H1 (cell line): ENCODE measurements at regions not wholly inside any gene's neighbourhood (a gene's known extent, or its start where the extent isn't known, plus 50 kb on each side); places are given as distances from the start of the nearest gene placed in this dataset.

ENCODE experiments used
- CTCF ChIA-PET: fragments of 300-600 bp; sonication (Branson Sonifier 250); formaldehyde crosslinking; loops from one replicate; lab custom pipeline; 2021; ENCODE audit not compliant: partially characterized antibody; lab: Charles Lee
- POLR2A ChIA-PET: fragments of 300-600 bp; sonication (Branson Sonifier 250); formaldehyde crosslinking; loops from one replicate; lab custom pipeline; 2021; ENCODE audit warnings: inconsistent platforms; ENCODE audit not compliant: partially characterized antibody; lab: Charles Lee
- DNase-seq, 2 experiments: peaks; one replicate each; pipeline versions ENCODE4 v3.0.0 to v3.0.0-alpha.2; 2010 to 2022; ENCODE audit warnings: low spot score in 2 of 2, low read depth in 1 of 2, mixed read lengths in 1 of 2
- FAIRE-seq: peaks from 2 replicates; lab custom pipeline; 2011; peaks lifted over from hg19 to GRCh38; lab: Jason Lieb, UNC
- H2AFZ ChIP-seq: 2 replicates; pipeline ENCODE4 v1.8.1; 2012; ENCODE audit warnings: low read length, inconsistent platforms
- H2AK5ac ChIP-seq: 2 replicates; pipeline ENCODE4 v1.6.1; 2013; ENCODE audit warnings: low read depth, low read length
- H2BK120ac ChIP-seq: replicated peaks from 2 replicates; pipeline ENCODE3; 2013; ENCODE audit warnings: low read depth, low read length, inconsistent platforms
- H2BK12ac ChIP-seq: 2 replicates; pipeline ENCODE4 v1.6.1; 2013; ENCODE audit warnings: low read depth, low read length
- H2BK15ac ChIP-seq: 2 replicates; pipeline ENCODE4 v1.6.1; 2013; ENCODE audit warnings: low read length
- H2BK20ac ChIP-seq: 2 replicates; pipeline ENCODE4 v1.6.1; 2013; ENCODE audit warnings: low read length
- H2BK5ac ChIP-seq: 2 replicates; pipeline ENCODE4 v1.6.1; 2013; ENCODE audit warnings: low read depth, low read length
- H3K14ac ChIP-seq: 2 replicates; pipeline ENCODE4 v1.6.1; 2013; ENCODE audit warnings: inconsistent platforms; ENCODE audit not compliant: insufficient read length
- H3K18ac ChIP-seq: 2 replicates; pipeline ENCODE4 v1.6.1; 2013; ENCODE audit warnings: low read length; ENCODE audit errors: extremely low read depth
- H3K23ac ChIP-seq: 2 replicates; pipeline ENCODE4 v1.6.1; 2013; ENCODE audit warnings: inconsistent platforms; ENCODE audit not compliant: insufficient read length
- H3K23me2 ChIP-seq: 2 replicates; pipeline ENCODE4 v1.6.1; 2013; ENCODE audit warnings: low read depth, low read length
- H3K27ac ChIP-seq: 2 replicates; pipeline ENCODE4 v1.6.1; 2011; ENCODE audit warnings: low read depth, low read length, inconsistent platforms
- H3K27me3 ChIP-seq, 4 experiments: replicated peaks in 1 of 4; 1 replicate in 1 of 4; 2 replicates in 3 of 4; pipeline versions ENCODE4 v1.6.1 to v1.8.1; 2011 to 2013; ENCODE audit warnings: low read length in 3 of 4, mild to moderate bottlenecking in 3 of 4, inconsistent platforms in 2 of 4, mixed read lengths in 2 of 4, moderate library complexity in 1 of 4; ENCODE audit not compliant: control insufficient read depth in 3 of 4, insufficient read depth in 3 of 4; ENCODE audit errors: extremely low read depth in 1 of 4
- H3K36me3 ChIP-seq, 4 experiments: 2 replicates each; pipeline versions ENCODE4 v1.6.1 to v1.8.1; 2011 to 2013; ENCODE audit warnings: mild to moderate bottlenecking in 4 of 4, low read length in 3 of 4, moderate library complexity in 2 of 4, control low read depth in 1 of 4, inconsistent platforms in 1 of 4; ENCODE audit not compliant: insufficient read depth in 4 of 4, control insufficient read depth in 2 of 4
- H3K4ac ChIP-seq: replicated peaks from 2 replicates; pipeline ENCODE3; 2013; ENCODE audit warnings: low read length, low read depth, mixed read lengths, inconsistent platforms; ENCODE audit not compliant: insufficient read length
- H3K4me1 ChIP-seq, 4 experiments: replicated peaks in 1 of 4; 1 replicate in 1 of 4; 2 replicates in 3 of 4; pipeline versions ENCODE4 v1.6.1 to v1.8.1; 2011 to 2013; ENCODE audit warnings: low read length in 3 of 4, inconsistent platforms in 2 of 4, mixed read lengths in 1 of 4; ENCODE audit not compliant: insufficient read depth in 4 of 4, control insufficient read depth in 3 of 4
- H3K4me2 ChIP-seq, 2 experiments: 2 replicates each; pipeline versions ENCODE4 v1.6.1 to v1.8.1; 2011 to 2013; ENCODE audit warnings: low read depth in 2 of 2, low read length in 2 of 2, control low read depth in 1 of 2, inconsistent platforms in 1 of 2, mild to moderate bottlenecking in 1 of 2; ENCODE audit not compliant: insufficient read depth in 1 of 2
- H3K4me3 ChIP-seq, 4 experiments: fragments of 200-600, 300-600 bp in 1 of 4; sonication (generic), shearing (Covaris generic), sonication (Bioruptor Twin) in 1 of 4; 2 replicates each; pipeline versions ENCODE4 v1.5.1 to v1.8.1; 2011 to 2016; ENCODE audit warnings: low read length in 4 of 4, low read depth in 3 of 4, control low read depth in 2 of 4, inconsistent platforms in 2 of 4, mild to moderate bottlenecking in 2 of 4, mixed read lengths in 1 of 4, moderate library complexity in 1 of 4; ENCODE audit not compliant: insufficient read depth in 2 of 4; ENCODE audit errors: extremely low read depth in 1 of 4
- H3K56ac ChIP-seq: replicated peaks from 2 replicates; pipeline ENCODE3; 2013; ENCODE audit warnings: low read depth, mild to moderate bottlenecking, mixed read lengths, low read length, inconsistent platforms; ENCODE audit not compliant: insufficient read length
- H3K79me1 ChIP-seq: 2 replicates; pipeline ENCODE4 v1.6.1; 2013; ENCODE audit warnings: low read depth, low read length, control low read depth
- H3K79me2 ChIP-seq, 2 experiments: 2 replicates each; pipeline versions ENCODE4 v1.6.1 to v1.8.1; 2012 to 2013; ENCODE audit warnings: low read length in 2 of 2, mild to moderate bottlenecking in 2 of 2, inconsistent platforms in 1 of 2; ENCODE audit not compliant: insufficient read depth in 2 of 2, control insufficient read depth in 1 of 2
- H3K9ac ChIP-seq, 4 experiments: replicated peaks in 1 of 4; 1 replicate in 1 of 4; 2 replicates in 3 of 4; pipeline versions ENCODE4 v1.6.1 to v1.8.1; 2011 to 2013; ENCODE audit warnings: low read depth in 3 of 4, low read length in 3 of 4, control low read depth in 2 of 4, mild to moderate bottlenecking in 2 of 4, moderate library complexity in 2 of 4, inconsistent platforms in 1 of 4; ENCODE audit errors: extremely low read depth in 1 of 4
- H3K9me3 ChIP-seq, 2 experiments: 2 replicates each; pipeline versions ENCODE4 v1.6.1 to v1.8.1; 2012 to 2013; ENCODE audit warnings: mild to moderate bottlenecking in 2 of 2, moderate library complexity in 2 of 2, control low read depth in 1 of 2, inconsistent platforms in 1 of 2, low read depth in 1 of 2, low read length in 1 of 2, mixed read lengths in 1 of 2; ENCODE audit not compliant: insufficient read depth in 2 of 2
- H4K20me1 ChIP-seq, 2 experiments: replicated peaks in 1 of 2; 2 replicates each; pipeline versions ENCODE3 to v1.8.1; 2011 to 2013; ENCODE audit warnings: inconsistent platforms in 2 of 2, low read length in 2 of 2, mild to moderate bottlenecking in 1 of 2; ENCODE audit not compliant: insufficient read depth in 2 of 2, control insufficient read depth in 1 of 2
- H4K5ac ChIP-seq: 2 replicates; pipeline ENCODE4 v1.6.1; 2013; ENCODE audit warnings: low read length, low read depth, mixed read lengths, inconsistent platforms; ENCODE audit not compliant: insufficient read length
- H4K8ac ChIP-seq: 2 replicates; pipeline ENCODE4 v1.8.0; 2013; ENCODE audit warnings: mild to moderate bottlenecking, moderate library complexity, low read length, inconsistent platforms; ENCODE audit not compliant: insufficient read depth; ENCODE audit errors: extremely low read depth
- H4K91ac ChIP-seq: replicated peaks from 2 replicates; pipeline ENCODE3; 2013; ENCODE audit warnings: low read length, mixed read lengths, inconsistent platforms; ENCODE audit not compliant: insufficient read length
- CBX5 ChIP-seq: fragments of 300-800, 300-1000 bp; sonication (generic); IDR thresholded peaks from 2 replicates; pipeline ENCODE4 v1.7.1; 2016; ENCODE audit warnings: antibody characterized with exemption, low read length, low read depth
- CHD2 ChIP-seq: IDR thresholded peaks from 2 replicates; pipeline ENCODE4 v1.6.1; 2012; ENCODE audit warnings: low read length, improper control_type of control experiment
- CREB1 ChIP-seq: IDR thresholded peaks from 2 replicates; pipeline ENCODE4 v1.6.1; 2012; ENCODE audit warnings: inconsistent platforms
- GABPA ChIP-seq: IDR thresholded peaks from 2 replicates; pipeline ENCODE4 v1.6.1; 2011; ENCODE audit warnings: mild to moderate bottlenecking, low read length, moderate library complexity, borderline replicate concordance; ENCODE audit not compliant: insufficient read depth
- GTF2F1 ChIP-seq: IDR thresholded peaks from 2 replicates; pipeline ENCODE4 v1.6.1; 2012; ENCODE audit warnings: low read depth, low read length, improper control_type of control experiment, borderline replicate concordance
- HDAC2 ChIP-seq, 2 experiments: fragments of 300-600 bp in 1 of 2; sonication (generic) in 1 of 2; IDR thresholded peaks; 2 replicates each; pipeline ENCODE4 v1.6.1; 2011 to 2012; ENCODE audit warnings: low read depth in 2 of 2, low read length in 2 of 2, mild to moderate bottlenecking in 2 of 2, moderate library complexity in 2 of 2, borderline replicate concordance in 1 of 2, inconsistent platforms in 1 of 2
- JUN ChIP-seq: IDR thresholded peaks from 2 replicates; pipeline ENCODE4 v1.6.1; 2011; ENCODE audit warnings: low read depth, mild to moderate bottlenecking, improper control_type of control experiment, low read length
- KDM1A ChIP-seq: fragments of 200-600, 300-600 bp; sonication (generic); IDR thresholded peaks from 2 replicates; pipeline ENCODE4 v1.7.1; 2016; ENCODE audit warnings: mild to moderate bottlenecking, low read length, borderline replicate concordance
- KDM5A ChIP-seq: fragments of 200-600 bp; IDR thresholded peaks from 2 replicates; pipeline ENCODE4 v1.7.1; 2012; ENCODE audit warnings: mild to moderate bottlenecking, low read length, inconsistent platforms, mixed read lengths
- NANOG ChIP-seq: IDR thresholded peaks from 2 replicates; pipeline ENCODE4 v1.6.1; 2011; ENCODE audit warnings: low read length, low read depth, mild to moderate bottlenecking, inconsistent platforms; ENCODE audit not compliant: insufficient read depth, poor library complexity, severe bottlenecking
- NRF1 ChIP-seq: IDR thresholded peaks from 2 replicates; pipeline ENCODE4 v1.6.1; 2011; ENCODE audit warnings: mild to moderate bottlenecking, low read depth, low read length, improper control_type of control experiment
- POLR2AphosphoS5 ChIP-seq: IDR thresholded peaks from 2 replicates; pipeline ENCODE4 v1.6.1; 2011; ENCODE audit warnings: low read depth, low read length
- RAD21 ChIP-seq, 2 experiments: IDR thresholded peaks in 1 of 2; conservative IDR thresholded peaks in 1 of 2; 2 replicates each; pipeline ENCODE4 v1.6.1; 2011; ENCODE audit warnings: low read depth in 2 of 2, low read length in 2 of 2, improper control_type of control experiment in 1 of 2, inconsistent platforms in 1 of 2, mild to moderate bottlenecking in 1 of 2, moderate library complexity in 1 of 2
- SP2 ChIP-seq: IDR thresholded peaks from 2 replicates; pipeline ENCODE4 v1.6.1; 2012; ENCODE audit warnings: mild to moderate bottlenecking, low read length, inconsistent platforms
- TAF1 ChIP-seq: IDR thresholded peaks from 2 replicates; pipeline ENCODE4 v1.6.1; 2011; ENCODE audit warnings: mild to moderate bottlenecking, low read depth, low read length
- WGBS, 2 experiments: shearing (Covaris generic) in 1 of 2; methylation state at CpG; one replicate each; pipeline versions ENCODE4 v1.1.6 to v1.1.7; 2013 to 2015; ENCODE audit warnings: low lambda C conversion rate in 2 of 2, mixed read lengths in 2 of 2, inconsistent platforms in 1 of 2, low coverage in 1 of 2, missing lambda C conversion rate in 1 of 2; ENCODE audit not compliant: insufficient replicate concordance in 2 of 2, insufficient coverage in 1 of 2, insufficient read length in 1 of 2; ENCODE audit errors: extremely low coverage in 1 of 2, missing lambda C conversion rate in 1 of 2; 5-methylcytosine and 5-hydroxymethylcytosine counted together

GRCh38 chr14:98782062-98782461, 489.9 kb downstream of the BCL11B start:
- FAIRE-seq (no peak), DNase-seq (no peak)
- H2BK120ac ChIP-seq, result no peak overlapping the region
- no peak overlapping the region for H2AK5ac ChIP-seq
- CTCF ChIA-PET, result no interaction called here
- no peak overlapping the region for H4K8ac ChIP-seq
- H3K4ac ChIP-seq, result no peak overlapping the region
- H2BK20ac ChIP-seq, result no peak overlapping the region
- no peak overlapping the region for H2AFZ ChIP-seq
- no peak overlapping the region for H3K23ac ChIP-seq
- H3K56ac ChIP-seq, result no peak overlapping the region
- no peak overlapping the region for H2BK12ac ChIP-seq
- no peak overlapping the region for H3K27ac ChIP-seq
- POLR2A ChIA-PET, result no interaction called here
- H2BK15ac ChIP-seq, result no peak overlapping the region
- H3K4me1 ChIP-seq, result no peaks in the 10 kb centered on the region
- H2BK5ac ChIP-seq, result no peak overlapping the region
- H3K27me3 ChIP-seq, result no peaks in the 10 kb centered on the region
- H3K4me3 ChIP-seq, result no peak overlapping the region
- H3K79me2 ChIP-seq, result no peaks in the 10 kb centered on the region
- no peak overlapping the region for H3K18ac ChIP-seq
- no peak overlapping the region for H4K5ac ChIP-seq
- no peaks in the 10 kb centered on the region; the same call in 1 of the 2 replicates for H3K23me2 ChIP-seq
- H4K20me1 ChIP-seq, result no peaks in the 10 kb centered on the region
- H4K91ac ChIP-seq, result no peak overlapping the region
- H3K4me2 ChIP-seq, result no peak overlapping the region
- no peaks in the 10 kb centered on the region for H3K79me1 ChIP-seq
- H3K36me3 ChIP-seq, result no peaks in the 10 kb centered on the region
- WGBS, 2 experiments, result 91% methylated on average over 5 of the region's 5 CpGs; no CpG with 5 or more reads in 1 of the 2 experiments
- H3K14ac ChIP-seq, result no peak overlapping the region
- H3K9ac ChIP-seq, result no peak overlapping the region
- H3K9me3 ChIP-seq, result no peaks in the 10 kb centered on the region
- TF ChIP-seq CBX5 (no peak), GABPA (no peak), CREB1 (no peak), NRF1 (no peak), SP2 (no peak), TAF1 (no peak), JUN (no peak), KDM5A (no peak), RAD21 (IDR thresholded peaks at IDR 0.05 in 1 of 2, conservative IDR thresholded peaks at IDR 0.05 in 1 of 2; ENCODE audit: low read depth in 2 of 2, low read length in 2 of 2) (no peak), HDAC2 (IDR thresholded peaks at IDR 0.05; ENCODE audit: borderline replicate concordance in 1 of 2, low read depth in 2 of 2, low read length in 2 of 2) (no peak), NANOG (no peak), POLR2AphosphoS5 (no peak), KDM1A (no peak), GTF2F1 (no peak), CHD2 (no peak)
